CD14-positive monocyte (primary cell): ENCODE measurements at regions not wholly inside any gene's neighbourhood (a gene's known extent, or its start where the extent isn't known, plus 50 kb on each side); places are given as distances from the start of the nearest gene placed in this dataset.

ENCODE experiments used
- DNase-seq, 3 donors: peaks; one replicate each; pipeline ENCODE4 v3.0.0-alpha.2; 2011 to 2022
- H2AFZ ChIP-seq: 2 replicates; pipeline ENCODE4 v1.6.0; 2012; ENCODE audit warnings: mild to moderate bottlenecking, low read depth, low read length, inconsistent platforms; ENCODE audit not compliant: insufficient read depth, poor library complexity, severe bottlenecking
- H3K27ac ChIP-seq, 2 donors: 1 replicate in 1 of 2; 2 replicates in 1 of 2; pipeline ENCODE4 v1.5.1; 2012 to 2013; ENCODE audit warnings: low read length in 2 of 2, control low read depth in 1 of 2, inconsistent platforms in 1 of 2, low read depth in 1 of 2, mild to moderate bottlenecking in 1 of 2
- H3K27me3 ChIP-seq, 2 donors: one replicate each; pipeline versions ENCODE4 v1.6.0 to v1.6.1; 2011 to 2013; ENCODE audit warnings: low read length in 2 of 2; ENCODE audit not compliant: control insufficient read depth in 2 of 2, insufficient read depth in 2 of 2
- H3K36me3 ChIP-seq, 2 donors: replicated peaks in 1 of 2; 1 replicate in 1 of 2; 2 replicates in 1 of 2; pipeline versions ENCODE4 v1.5.1 to v1.6.1; 2012 to 2013; ENCODE audit warnings: low read length in 2 of 2, control low read depth in 1 of 2, inconsistent platforms in 1 of 2, mild to moderate bottlenecking in 1 of 2; ENCODE audit not compliant: insufficient read depth in 2 of 2, control insufficient read depth in 1 of 2
- H3K4me1 ChIP-seq, 2 donors: 1 replicate in 1 of 2; 2 replicates in 1 of 2; pipeline versions ENCODE4 v1.5.1 to v1.6.1; 2012 to 2013; ENCODE audit warnings: low read length in 2 of 2, control low read depth in 1 of 2, inconsistent platforms in 1 of 2, mild to moderate bottlenecking in 1 of 2, moderate library complexity in 1 of 2; ENCODE audit not compliant: insufficient read depth in 2 of 2, control insufficient read depth in 1 of 2
- H3K4me2 ChIP-seq: replicated peaks from 2 replicates; pipeline ENCODE3; 2012; ENCODE audit warnings: low read length, moderate library complexity, mild to moderate bottlenecking; ENCODE audit not compliant: poor library complexity, severe bottlenecking; ENCODE audit errors: extremely low read depth
- H3K4me3 ChIP-seq, 3 experiments: fragments of 200-600 bp in 1 of 3; sonication (generic) in 1 of 3; replicated peaks in 1 of 3; 1 replicate in 2 of 3; 2 replicates in 1 of 3; pipeline ENCODE4 v1.5.1; 2011 to 2013; ENCODE audit warnings: low read length in 3 of 3, mild to moderate bottlenecking in 3 of 3, control low read depth in 2 of 3, low read depth in 2 of 3, inconsistent platforms in 1 of 3, moderate library complexity in 1 of 3
- H3K79me2 ChIP-seq: 2 replicates; pipeline ENCODE4 v1.6.0; 2012; ENCODE audit warnings: mild to moderate bottlenecking, control low read depth, inconsistent platforms, low read length, moderate library complexity; ENCODE audit not compliant: insufficient read depth
- H3K9ac ChIP-seq: 2 replicates; pipeline ENCODE4 v1.6.0; 2017; ENCODE audit warnings: low read length, mild to moderate bottlenecking; ENCODE audit not compliant: insufficient read depth, poor library complexity, severe bottlenecking
- H3K9me3 ChIP-seq, 2 donors: replicated peaks in 1 of 2; 1 replicate in 1 of 2; 2 replicates in 1 of 2; pipeline versions ENCODE4 v1.5.1 to v1.6.1; 2012 to 2013; ENCODE audit warnings: low read length in 2 of 2, control low read depth in 1 of 2; ENCODE audit not compliant: control insufficient read depth in 1 of 2, insufficient read depth in 1 of 2
- H4K20me1 ChIP-seq: 2 replicates; pipeline ENCODE4 v1.6.0; 2012; ENCODE audit warnings: mild to moderate bottlenecking, low read length, control low read depth, moderate library complexity; ENCODE audit not compliant: insufficient read depth
- H3K27ac Mint-ChIP-seq, 7 donors: one replicate each; pipeline ENCODE4 v1.8.0; 2020; ENCODE audit warnings: mild to moderate bottlenecking in 7 of 7, mixed read lengths in 7 of 7, moderate library complexity in 6 of 7, inconsistent platforms in 2 of 7
- H3K27me3 Mint-ChIP-seq, 3 donors: one replicate each; pipeline ENCODE4 v1.8.0; 2021 to 2022; ENCODE audit warnings: low read depth in 3 of 3, mild to moderate bottlenecking in 3 of 3, mixed read lengths in 3 of 3, moderate library complexity in 3 of 3, inconsistent platforms in 1 of 3
- H3K36me3 Mint-ChIP-seq, 2 donors: one replicate each; pipeline ENCODE4 v1.8.0; 2020; ENCODE audit warnings: mixed read lengths in 2 of 2, inconsistent platforms in 1 of 2, mild to moderate bottlenecking in 1 of 2
- H3K4me1 Mint-ChIP-seq: one replicate; pipeline ENCODE4 v1.8.0; 2020; ENCODE audit warnings: mild to moderate bottlenecking, mixed read lengths
- H3K4me3 Mint-ChIP-seq, 2 donors: one replicate each; pipeline ENCODE4 v1.8.0; 2020; ENCODE audit warnings: mild to moderate bottlenecking in 2 of 2, mixed read lengths in 2 of 2, moderate library complexity in 1 of 2
- H3K9me3 Mint-ChIP-seq, 7 donors: one replicate each; pipeline ENCODE4 v1.8.0; 2020 to 2022; ENCODE audit warnings: mixed read lengths in 7 of 7, mild to moderate bottlenecking in 6 of 7, moderate library complexity in 6 of 7, inconsistent platforms in 2 of 7
- CTCF ChIP-seq: fragments of 200-600 bp; IDR thresholded peaks from one replicate; pipeline ENCODE4 v1.8.0; 2022; ENCODE audit warnings: antibody characterized with exemption, mild to moderate bottlenecking
- WGBS: methylation state at CpG from one replicate; pipeline ENCODE4 v1.1.5; 2013; ENCODE audit warnings: missing lambda C conversion rate; ENCODE audit not compliant: insufficient coverage; 5-methylcytosine and 5-hydroxymethylcytosine counted together
- intact Hi-C, 2 donors: fragments of 100-400 bp; cut with micrococcal nuclease; formaldehyde crosslinking; loops; one replicate each; pipeline versions ENCODE4 v1.15.0 to v1.15.1; 2023

GRCh38 chr6:165118736-165119135 lies 190.7 kb downstream of the C6orf118 start:
- H3K4me3 Mint-ChIP-seq, result peak overlapping the region in 1 of 2 donors; percentile 31
- no peak overlapping the region for H3K27ac ChIP-seq
- 60% methylated on average over 2 of the region's 5 CpGs for WGBS

GRCh38 chr6:165117806-165118205 lies 191.6 kb downstream of the C6orf118 start:
- no peaks in the 10 kb centered on the region for H3K27me3 ChIP-seq
- Mint-ChIP-seq H3K4me3 (no peak overlapping the region), H3K27ac (no peak overlapping the region), H3K27me3 (no peaks in the 10 kb centered on the region), H3K9me3 (peaks cover 6 to 32% (median 14%) of the 10 kb centered on the region in 7 donors), H3K4me1 (no peaks in the 10 kb centered on the region), H3K36me3 (no peaks in the 10 kb centered on the region)
- peaks cover 15 to 29% of the 10 kb centered on the region in 2 donors for H3K9me3 ChIP-seq
- no peak overlapping the region for H3K4me3 ChIP-seq
- H4K20me1 ChIP-seq, result no peaks in the 10 kb centered on the region
- WGBS, result 83% methylated on average over 1 of the region's 3 CpGs
- H3K36me3 ChIP-seq, result no peaks in the 10 kb centered on the region
- no peak overlapping the region for H2AFZ ChIP-seq
- H3K4me1 ChIP-seq, result no peaks in the 10 kb centered on the region
- TF ChIP-seq CTCF, result no peak
- H3K9ac ChIP-seq, result no peak overlapping the region
- H3K27ac ChIP-seq, result no peak overlapping the region
- intact Hi-C loops, result no loop called here
- no peak for DNase-seq
- H3K4me2 ChIP-seq, result no peak overlapping the region
- no peaks in the 10 kb centered on the region for H3K79me2 ChIP-seq

More at GRCh38 chr6:165118736-165119135, 190.7 kb downstream of the C6orf118 start:
- no peak overlapping the region for H2AFZ ChIP-seq
- H4K20me1 ChIP-seq, result no peaks in the 10 kb centered on the region
- no peaks in the 10 kb centered on the region for H3K4me1 ChIP-seq
- Mint-ChIP-seq H3K9me3 (peaks cover 6 to 31% (median 15%) of the 10 kb centered on the region in 7 donors), H3K27ac (no peak overlapping the region), H3K27me3 (no peaks in the 10 kb centered on the region), H3K36me3 (no peaks in the 10 kb centered on the region), H3K4me1 (no peaks in the 10 kb centered on the region)
- no peaks in the 10 kb centered on the region for H3K27me3 ChIP-seq
- H3K9ac ChIP-seq, result no peak overlapping the region
- DNase-seq, result no peak
- peaks cover 14 to 29% of the 10 kb centered on the region in 2 donors for H3K9me3 ChIP-seq
- H3K36me3 ChIP-seq, result no peaks in the 10 kb centered on the region
- no peak for TF ChIP-seq CTCF
- intact Hi-C loops, result no loop called here
- H3K4me3 ChIP-seq, result no peak overlapping the region
- H3K4me2 ChIP-seq, result no peak overlapping the region
- H3K79me2 ChIP-seq, result no peaks in the 10 kb centered on the region
